ENCODE measurements at regions not wholly inside any gene's neighbourhood (a gene's known extent, or its start where the extent isn't known, plus 50 kb on each side); places are given as distances from the start of the nearest gene placed in this dataset.

DNA sequence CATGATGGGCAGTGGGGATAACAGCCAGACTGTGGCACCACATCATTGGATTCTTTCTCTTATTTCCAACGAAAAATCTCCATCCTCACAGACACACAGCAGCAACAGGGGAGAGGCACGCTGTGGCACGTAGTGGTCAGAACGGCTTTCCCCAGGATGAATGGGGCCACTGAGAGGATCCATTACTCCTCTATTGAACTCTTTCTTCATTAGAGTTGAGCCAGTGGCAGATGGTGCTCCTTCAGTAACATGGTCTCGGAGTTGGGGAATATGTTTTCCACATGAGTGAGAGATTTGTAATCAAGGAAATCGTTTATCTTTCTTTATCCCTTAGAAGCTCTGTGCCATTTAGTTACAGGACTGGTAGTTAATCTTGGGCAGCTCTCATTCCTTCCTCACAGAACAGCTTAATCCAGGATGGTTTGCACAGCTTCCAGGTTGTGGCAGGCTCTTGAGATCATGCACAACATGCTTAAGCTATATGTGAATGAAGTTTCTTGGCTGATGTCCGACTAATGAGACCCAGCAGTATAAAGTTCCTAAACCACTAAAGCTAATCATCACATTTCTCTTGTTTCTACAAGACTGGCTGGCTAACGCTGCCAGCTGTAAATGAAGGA, 180.5 kb upstream of the SLC10A2 start:
- H3K9me2 ChIP-seq (replicated peaks; ENCODE audit: low read length) = no peaks in the 10 kb centered on the region
- no peak for DNase-seq
- intact Hi-C loops (cut with micrococcal nuclease) = no loop called here
- TF ChIP-seq, protein P1, sequence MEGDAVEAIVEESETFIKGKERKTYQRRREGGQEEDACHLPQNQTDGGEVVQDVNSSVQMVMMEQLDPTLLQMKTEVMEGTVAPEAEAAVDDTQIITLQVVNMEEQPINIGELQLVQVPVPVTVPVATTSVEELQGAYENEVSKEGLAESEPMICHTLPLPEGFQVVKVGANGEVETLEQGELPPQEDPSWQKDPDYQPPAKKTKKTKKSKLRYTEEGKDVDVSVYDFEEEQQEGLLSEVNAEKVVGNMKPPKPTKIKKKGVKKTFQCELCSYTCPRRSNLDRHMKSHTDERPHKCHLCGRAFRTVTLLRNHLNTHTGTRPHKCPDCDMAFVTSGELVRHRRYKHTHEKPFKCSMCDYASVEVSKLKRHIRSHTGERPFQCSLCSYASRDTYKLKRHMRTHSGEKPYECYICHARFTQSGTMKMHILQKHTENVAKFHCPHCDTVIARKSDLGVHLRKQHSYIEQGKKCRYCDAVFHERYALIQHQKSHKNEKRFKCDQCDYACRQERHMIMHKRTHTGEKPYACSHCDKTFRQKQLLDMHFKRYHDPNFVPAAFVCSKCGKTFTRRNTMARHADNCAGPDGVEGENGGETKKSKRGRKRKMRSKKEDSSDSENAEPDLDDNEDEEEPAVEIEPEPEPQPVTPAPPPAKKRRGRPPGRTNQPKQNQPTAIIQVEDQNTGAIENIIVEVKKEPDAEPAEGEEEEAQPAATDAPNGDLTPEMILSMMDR (conservative IDR thresholded peaks at IDR 0.05; ENCODE audit: low read depth, low read length) = no peak
- TF ChIP-seq EZH2phosphoT487 (IDR thresholded peaks at IDR 0.05; ENCODE audit: borderline replicate concordance, low read length) (no peak), EZH2 (IDR thresholded peaks at IDR 0.05; ENCODE audit: low read length, unreplicated experiment) (no peak)
- H3K27me3 ChIP-seq (ENCODE audit: low read length) = no peaks in the 10 kb centered on the region
- H3K4me3 ChIP-seq (ENCODE audit: low read length) = no peak overlapping the region
- H3F3A ChIP-seq (ENCODE audit: low read length, unreplicated experiment) = no peaks in the 10 kb centered on the region
- H3K9me3 ChIP-seq (ENCODE audit: low read length) = no peaks in the 10 kb centered on the region
- H3K9ac ChIP-seq (ENCODE audit: low read length) = no peak overlapping the region
- no peaks in the 10 kb centered on the region for H3K79me2 ChIP-seq (ENCODE audit: low read length)
- no peak for ATAC-seq
- POLR2A ChIA-PET (ENCODE audit: unreplicated experiment) = no interaction called here
- H2AFZ ChIP-seq (ENCODE audit: low read length) = no peak overlapping the region
- CTCF ChIA-PET = no interaction called here
- no peak overlapping the region for H3K27ac ChIP-seq (ENCODE audit: low read length)
- H3K36me3 ChIP-seq (ENCODE audit: low read depth, low read length) = no peaks in the 10 kb centered on the region
- H3K4me1 ChIP-seq (ENCODE audit: insufficient read depth, low read length) = no peaks in the 10 kb centered on the region
- no TSS peak for BruUV-seq (replicated peaks)
- H4K20me1 ChIP-seq (ENCODE audit: low read length) = no peaks in the 10 kb centered on the region
- no peak overlapping the region for H3K4me2 ChIP-seq (ENCODE audit: low read length)

DNA sequence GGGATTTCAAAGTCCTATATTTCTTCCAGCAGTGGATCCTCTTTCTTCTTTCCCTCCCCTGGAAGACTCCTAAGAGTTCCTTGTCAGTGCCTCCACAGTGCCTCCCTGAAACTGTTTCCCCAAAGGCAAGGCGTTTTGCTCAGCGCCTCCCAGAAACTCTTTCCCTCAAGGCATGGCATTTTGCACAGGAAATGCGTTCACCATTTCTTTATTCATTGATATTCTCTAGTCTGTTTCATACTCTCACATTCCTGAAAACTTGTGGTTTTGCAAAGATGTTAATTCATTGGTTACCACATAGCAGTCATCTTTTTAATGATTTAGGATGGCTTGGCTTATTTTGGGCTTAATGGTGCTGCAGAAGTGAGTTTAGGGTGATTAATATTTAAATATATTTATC, 177.3 kb upstream of the SLC10A2 start:
- no peaks in the 10 kb centered on the region for H3K79me2 ChIP-seq (ENCODE audit: low read length)
- H3K9ac ChIP-seq (ENCODE audit: low read length) = no peak overlapping the region
- DNase-seq (no peak), ATAC-seq (no peak)
- no peaks in the 10 kb centered on the region for H3K27me3 ChIP-seq (ENCODE audit: low read length)
- no peak overlapping the region for H3K4me2 ChIP-seq (ENCODE audit: low read length)
- no peak overlapping the region for H3K27ac ChIP-seq (ENCODE audit: low read length)
- TF ChIP-seq EZH2 (IDR thresholded peaks at IDR 0.05; ENCODE audit: low read length, unreplicated experiment) = no peak
- no peak for TF ChIP-seq EZH2phosphoT487 (IDR thresholded peaks at IDR 0.05; ENCODE audit: borderline replicate concordance, low read length)
- TF ChIP-seq, protein P1 (conservative IDR thresholded peaks at IDR 0.05; ENCODE audit: low read depth, low read length) = no peak
- intact Hi-C loops (cut with micrococcal nuclease) = no loop called here
- no peak overlapping the region for H3K4me3 ChIP-seq (ENCODE audit: low read length)
- no peaks in the 10 kb centered on the region for H3K4me1 ChIP-seq (ENCODE audit: insufficient read depth, low read length)
- H2AFZ ChIP-seq (ENCODE audit: low read length) = no peak overlapping the region
- ChIA-PET POLR2A (ENCODE audit: unreplicated experiment) (no interaction called here), CTCF (no interaction called here)
- no peaks in the 10 kb centered on the region for H3F3A ChIP-seq (ENCODE audit: low read length, unreplicated experiment)
- H3K9me2 ChIP-seq (replicated peaks; ENCODE audit: low read length) = no peaks in the 10 kb centered on the region
- H3K36me3 ChIP-seq (ENCODE audit: low read depth, low read length) = no peaks in the 10 kb centered on the region
- H3K9me3 ChIP-seq (ENCODE audit: low read length) = no peaks in the 10 kb centered on the region
- no TSS peak for BruUV-seq (replicated peaks)
- H4K20me1 ChIP-seq (ENCODE audit: low read length) = no peaks in the 10 kb centered on the region

DNA sequence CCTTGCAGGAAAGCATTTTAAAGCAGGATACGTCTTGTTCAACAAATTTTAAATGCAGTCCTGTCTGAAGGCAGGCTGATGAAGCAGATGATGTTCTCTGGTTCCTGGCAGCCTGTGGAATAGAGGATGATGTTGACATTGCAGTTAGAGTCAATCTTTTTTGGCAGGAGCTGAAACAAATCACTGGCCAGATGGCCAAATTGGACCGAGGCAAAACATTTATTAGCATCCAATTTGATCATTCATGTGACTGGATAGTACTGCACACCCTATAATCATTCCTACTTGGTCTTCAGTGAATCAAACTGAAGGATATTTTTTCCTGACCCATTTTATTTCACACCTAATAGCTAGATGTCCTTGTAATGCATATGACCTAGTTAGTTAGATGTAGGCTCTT, 172.2 kb upstream of the SLC10A2 start:
- Histone ChIP-seq H3K36me3 (ENCODE audit: low read depth, low read length) (no peaks in the 10 kb centered on the region), H3K9me2 (replicated peaks; ENCODE audit: low read length) (no peaks in the 10 kb centered on the region), H3F3A (ENCODE audit: low read length, unreplicated experiment) (no peaks in the 10 kb centered on the region), H2AFZ (ENCODE audit: low read length) (no peak overlapping the region), H3K9ac (ENCODE audit: low read length) (no peak overlapping the region), H3K27me3 (ENCODE audit: low read length) (no peaks in the 10 kb centered on the region), H3K9me3 (ENCODE audit: low read length) (no peaks in the 10 kb centered on the region), H3K27ac (ENCODE audit: low read length) (no peak overlapping the region), H3K79me2 (ENCODE audit: low read length) (no peaks in the 10 kb centered on the region), H3K4me2 (ENCODE audit: low read length) (no peak overlapping the region), H3K4me1 (ENCODE audit: insufficient read depth, low read length) (no peaks in the 10 kb centered on the region), H3K4me3 (ENCODE audit: low read length) (no peak overlapping the region), H4K20me1 (ENCODE audit: low read length) (no peaks in the 10 kb centered on the region)
- DNase-seq = no peak
- intact Hi-C loops (cut with micrococcal nuclease) = no loop called here
- ChIA-PET POLR2A (ENCODE audit: unreplicated experiment) (no interaction called here), CTCF (no interaction called here)
- no TSS peak for BruUV-seq (replicated peaks)
- no peak for ATAC-seq
- no peak for TF ChIP-seq EZH2 (IDR thresholded peaks at IDR 0.05; ENCODE audit: low read length, unreplicated experiment)
- no peak for TF ChIP-seq EZH2phosphoT487 (IDR thresholded peaks at IDR 0.05; ENCODE audit: borderline replicate concordance, low read length)
- TF ChIP-seq, protein P1 (conservative IDR thresholded peaks at IDR 0.05; ENCODE audit: low read depth, low read length) = no peak
